ENCODE measurements at regions not wholly inside any gene's neighbourhood (a gene's known extent, or its start where the extent isn't known, plus 50 kb on each side); places are given as distances from the start of the nearest gene placed in this dataset.

GRCh38 chr5:4306057-4306456 lies 710.4 kb downstream of the IRX1 start:
- Mint-ChIP-seq H3K9me3 (ENCODE audit: unreplicated experiment) (no peaks in the 10 kb centered on the region), H3K27ac (ENCODE audit: unreplicated experiment) (no peak overlapping the region), H3K4me3 (ENCODE audit: unreplicated experiment) (no peak overlapping the region), H3K4me1 (ENCODE audit: low read depth, unreplicated experiment) (no peaks in the 10 kb centered on the region), H3K27me3 (ENCODE audit: unreplicated experiment) (no peaks in the 10 kb centered on the region), H3K36me3 (ENCODE audit: unreplicated experiment) (no peaks in the 10 kb centered on the region)
- DNase-seq: no peak
- TF ChIP-seq CTCF (IDR thresholded peaks at IDR 0.05; ENCODE audit: partially characterized antibody, unreplicated experiment): no peak

- peak overlapping the region; percentile 68 for H3K27ac Mint-ChIP-seq (ENCODE audit: unreplicated experiment)
- H3K36me3 Mint-ChIP-seq (ENCODE audit: unreplicated experiment): peaks cover 4% of the 10 kb centered on the region
- H3K9me3 Mint-ChIP-seq (ENCODE audit: unreplicated experiment): no peaks in the 10 kb centered on the region
Measured at GRCh38 chr5:4309026-4309425, 713.4 kb downstream of the IRX1 start.

GRCh38 chr5:4313138-4313537 lies 717.5 kb downstream of the IRX1 start:
- no peak for TF ChIP-seq CTCF (IDR thresholded peaks at IDR 0.05; ENCODE audit: partially characterized antibody, unreplicated experiment)
- Mint-ChIP-seq H3K4me1 (ENCODE audit: low read depth, unreplicated experiment) (peaks cover under 1% of the 10 kb centered on the region), H3K4me3 (ENCODE audit: unreplicated experiment) (no peak overlapping the region), H3K27ac (ENCODE audit: unreplicated experiment) (no peak overlapping the region), H3K9me3 (ENCODE audit: unreplicated experiment) (no peaks in the 10 kb centered on the region), H3K36me3 (ENCODE audit: unreplicated experiment) (peaks cover 4% of the 10 kb centered on the region), H3K27me3 (ENCODE audit: unreplicated experiment) (no peaks in the 10 kb centered on the region)
- DNase-seq: no peak

More at GRCh38 chr5:4309026-4309425, 713.4 kb downstream of the IRX1 start:
- H3K27me3 Mint-ChIP-seq (ENCODE audit: unreplicated experiment): no peaks in the 10 kb centered on the region
- H3K4me1 Mint-ChIP-seq (ENCODE audit: low read depth, unreplicated experiment): no peaks in the 10 kb centered on the region
- no peak for TF ChIP-seq CTCF (IDR thresholded peaks at IDR 0.05; ENCODE audit: partially characterized antibody, unreplicated experiment)
- no peak overlapping the region for H3K4me3 Mint-ChIP-seq (ENCODE audit: unreplicated experiment)
- DNase-seq: no peak

- no peaks in the 10 kb centered on the region for H3K27me3 Mint-ChIP-seq (ENCODE audit: unreplicated experiment)
- no peak overlapping the region for H3K27ac Mint-ChIP-seq (ENCODE audit: unreplicated experiment)
- no peak overlapping the region for H3K4me3 Mint-ChIP-seq (ENCODE audit: unreplicated experiment)
- peaks cover 4% of the 10 kb centered on the region for H3K9me3 Mint-ChIP-seq (ENCODE audit: unreplicated experiment)
- peaks cover 8% of the 10 kb centered on the region for H3K4me1 Mint-ChIP-seq (ENCODE audit: low read depth, unreplicated experiment)
- DNase-seq: peak; percentile 27
- peaks cover 4% of the 10 kb centered on the region for H3K36me3 Mint-ChIP-seq (ENCODE audit: unreplicated experiment)
- no peak for TF ChIP-seq CTCF (IDR thresholded peaks at IDR 0.05; ENCODE audit: partially characterized antibody, unreplicated experiment)
Measured at GRCh38 chr5:4319478-4320128, 724.0 kb downstream of the IRX1 start.

GRCh38 chr5:4330327-4330726 lies 734.7 kb downstream of the IRX1 start:
- no peaks in the 10 kb centered on the region for H3K9me3 Mint-ChIP-seq (ENCODE audit: unreplicated experiment)
- H3K27me3 Mint-ChIP-seq (ENCODE audit: unreplicated experiment): no peaks in the 10 kb centered on the region
- H3K27ac Mint-ChIP-seq (ENCODE audit: unreplicated experiment): no peak overlapping the region
- no peaks in the 10 kb centered on the region for H3K36me3 Mint-ChIP-seq (ENCODE audit: unreplicated experiment)
- no peaks in the 10 kb centered on the region for H3K4me1 Mint-ChIP-seq (ENCODE audit: low read depth, unreplicated experiment)
- TF ChIP-seq CTCF (IDR thresholded peaks at IDR 0.05; ENCODE audit: partially characterized antibody, unreplicated experiment): no peak
- no peak overlapping the region for H3K4me3 Mint-ChIP-seq (ENCODE audit: unreplicated experiment)
- DNase-seq: no peak

Data from glutamatergic neuron (in vitro differentiated cells).